ENCODE measurements at regions not wholly inside any gene's neighbourhood (a gene's known extent, or its start where the extent isn't known, plus 50 kb on each side); places are given as distances from the start of the nearest gene placed in this dataset.

DNA sequence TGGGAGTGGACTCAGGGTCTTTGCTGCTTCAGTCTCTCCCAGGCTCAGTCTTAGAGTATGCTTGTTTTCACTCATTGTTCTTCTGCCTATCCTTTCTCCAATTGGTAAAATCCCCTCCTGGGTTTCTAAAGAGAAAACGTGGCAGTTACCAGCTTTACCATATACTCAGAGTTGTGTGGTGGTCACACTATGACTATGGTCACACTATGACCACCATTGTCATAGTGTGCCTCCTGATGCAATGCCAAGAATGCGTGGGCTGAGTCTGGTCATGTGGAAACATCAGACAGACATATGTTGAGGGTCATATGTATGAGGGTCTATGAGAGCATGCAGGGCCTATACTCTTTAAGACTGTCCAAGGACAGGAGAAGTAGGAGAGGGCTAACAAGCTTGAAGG lies 326.5 kb upstream of the PRR16 start:
- H3K9ac ChIP-seq (ENCODE audit: low read depth, low read length), result no peak overlapping the region
- peaks cover 9% of the 10 kb centered on the region; the same call in 1 of the 2 replicates for H3K9me1 ChIP-seq (ENCODE audit: insufficient read depth, low read length)
- BruUV-seq (replicated peaks), result no TSS peak
- H2AK9ac ChIP-seq (replicated peaks; ENCODE audit: low read depth, low read length, poor library complexity), result no peak overlapping the region
- H3K18ac ChIP-seq (ENCODE audit: low read depth, low read length), result peak overlapping the region; percentile 97
- H2BK120ac ChIP-seq (ENCODE audit: low read depth, low read length), result peak overlapping the region; percentile 39; the same call in 1 of the 2 replicates
- peak overlapping the region; percentile 81; the same call in 1 of the 2 replicates for H3K27ac ChIP-seq (ENCODE audit: insufficient read depth, low read length)
- 88% methylated on average over 1 of the region's 2 CpGs; no CpG with 5 or more reads in 1 of the 2 experiments for WGBS, 2 experiments (ENCODE audit: extremely low coverage in 2 of 2, insufficient read length in 1 of 2)
- H4K91ac ChIP-seq (ENCODE audit: insufficient read depth, low read depth, low read length), result peak overlapping the region; percentile 70
- H4K20me1 ChIP-seq (ENCODE audit: insufficient read depth, low read length), result no peaks in the 10 kb centered on the region
- H2AK5ac ChIP-seq (ENCODE audit: low read depth, low read length), result peak overlapping the region; percentile 89
- no peak overlapping the region for H3K4me2 ChIP-seq (ENCODE audit: low read depth, low read length)
- H3K36me3 ChIP-seq (ENCODE audit: control insufficient read depth, insufficient read depth, low read length), result no peaks in the 10 kb centered on the region; the same call in 1 of the 2 replicates
- DNase-seq (no peak), ATAC-seq (ENCODE audit: low read depth) (no peak)
- in situ Hi-C loops (cut with MboI; ENCODE audit: low sequenced_read_pairs) (no loop called here), dilution Hi-C loops (cut with HindIII; ENCODE audit: low sequenced_read_pairs, unreplicated experiment) (no loop called here), intact Hi-C loops (cut with micrococcal nuclease) (no loop called here)
- TF ChIP-seq POLR2A (IDR thresholded peaks at IDR 0.05; ENCODE audit: low read depth, low read length), result no peak
- TF ChIP-seq, protein P1, sequence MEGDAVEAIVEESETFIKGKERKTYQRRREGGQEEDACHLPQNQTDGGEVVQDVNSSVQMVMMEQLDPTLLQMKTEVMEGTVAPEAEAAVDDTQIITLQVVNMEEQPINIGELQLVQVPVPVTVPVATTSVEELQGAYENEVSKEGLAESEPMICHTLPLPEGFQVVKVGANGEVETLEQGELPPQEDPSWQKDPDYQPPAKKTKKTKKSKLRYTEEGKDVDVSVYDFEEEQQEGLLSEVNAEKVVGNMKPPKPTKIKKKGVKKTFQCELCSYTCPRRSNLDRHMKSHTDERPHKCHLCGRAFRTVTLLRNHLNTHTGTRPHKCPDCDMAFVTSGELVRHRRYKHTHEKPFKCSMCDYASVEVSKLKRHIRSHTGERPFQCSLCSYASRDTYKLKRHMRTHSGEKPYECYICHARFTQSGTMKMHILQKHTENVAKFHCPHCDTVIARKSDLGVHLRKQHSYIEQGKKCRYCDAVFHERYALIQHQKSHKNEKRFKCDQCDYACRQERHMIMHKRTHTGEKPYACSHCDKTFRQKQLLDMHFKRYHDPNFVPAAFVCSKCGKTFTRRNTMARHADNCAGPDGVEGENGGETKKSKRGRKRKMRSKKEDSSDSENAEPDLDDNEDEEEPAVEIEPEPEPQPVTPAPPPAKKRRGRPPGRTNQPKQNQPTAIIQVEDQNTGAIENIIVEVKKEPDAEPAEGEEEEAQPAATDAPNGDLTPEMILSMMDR (conservative IDR thresholded peaks at IDR 0.05; ENCODE audit: low read depth, low read length), result no peak
- H3K56ac ChIP-seq (ENCODE audit: extremely low read depth, insufficient read depth, low read length), result no peak overlapping the region
- H4K8ac ChIP-seq (ENCODE audit: low read depth in 2 of 2, low read length in 2 of 2), result peak overlapping the region; percentile 16 to 33; a peak in 1 of 4 replicates
- no peak overlapping the region for H3K4me3 ChIP-seq (ENCODE audit: insufficient read depth, low read depth, low read length)
- H3K9me3 ChIP-seq (ENCODE audit: control insufficient read depth, insufficient read depth, low read length), result no peaks in the 10 kb centered on the region
- no peak overlapping the region for H2AFZ ChIP-seq (replicated peaks; ENCODE audit: low read length, poor library complexity)
- H2BK15ac ChIP-seq (ENCODE audit: low read depth, low read length), result peak overlapping the region; percentile 64; the same call in 2 of the 3 replicates
- peak overlapping the region; percentile 67 for H3K23ac ChIP-seq (ENCODE audit: low read depth, low read length)
- H3K14ac ChIP-seq (replicated peaks; ENCODE audit: low read depth, low read length), result peak overlapping the region; percentile 61
- H3K27me3 ChIP-seq (ENCODE audit: control insufficient read depth, insufficient read depth, low read length), result no peaks in the 10 kb centered on the region
- H3K4ac ChIP-seq (ENCODE audit: low read depth, low read length), result peak overlapping the region; percentile 84
- no peaks in the 10 kb centered on the region for H3K79me1 ChIP-seq (ENCODE audit: low read depth in 1 of 2, low read length in 2 of 2)
- CTCF ChIA-PET, result no interaction called here
- H4K5ac ChIP-seq (ENCODE audit: low read depth, low read length), result peak overlapping the region; percentile 83
- H3K4me1 ChIP-seq (ENCODE audit: control insufficient read depth, insufficient read depth, low read length), result peaks cover 15% of the 10 kb centered on the region
- POLR2A ChIA-PET (ENCODE audit: unreplicated experiment), result no interaction called here
- peak overlapping the region; percentile 58 for H2BK20ac ChIP-seq (ENCODE audit: low read depth, low read length)
- H2BK5ac ChIP-seq (ENCODE audit: low read depth, low read length, poor library complexity, severe bottlenecking), result peak overlapping the region; percentile 0
